Pancreas (tissue), 10 donors: ENCODE measurements at regions not wholly inside any gene's neighbourhood (a gene's known extent, or its start where the extent isn't known, plus 50 kb on each side); places are given as distances from the start of the nearest gene placed in this dataset.
A peak's percentile ranks its signal among the peaks of the same experiment; 100 is the strongest.

Source experiments
- ATAC-seq, 4 donors: fragments of 200-7000 bp; cut with Tn5 transposase; one replicate each; pipeline versions ENCODE4 v1.8.0 to v1.9.1; 2020; ENCODE audit warnings: mild to moderate bottlenecking in 4 of 4, moderate library complexity in 4 of 4
- DNase-seq, 6 donors: peaks; one replicate each; pipeline ENCODE4 v3.0.0-alpha.2; 2020
- FAIRE-seq: peaks from 2 replicates; lab custom pipeline; 2012; peaks lifted over from hg19 to GRCh38; lab: Jason Lieb, UNC
- H3K27ac ChIP-seq, 4 donors: fragments of 200-600 bp; sonication (generic); 1 replicate in 3 of 4; 2 replicates in 1 of 4; pipeline versions ENCODE4 v1.5.0 to v1.8.0; 2020
- H3K27me3 ChIP-seq, 4 donors: fragments of 200-600 bp; one replicate each; pipeline ENCODE4 v1.8.0; 2021
- H3K36me3 ChIP-seq, 3 donors: fragments of 200-600 bp; sonication (generic) in 1 of 3; one replicate each; pipeline versions ENCODE4 v1.5.0 to v1.8.0; 2020 to 2021
- H3K4me1 ChIP-seq, 3 donors: fragments of 200-600 bp; one replicate each; pipeline ENCODE4 v1.8.0; 2021
- H3K4me3 ChIP-seq, 4 donors: fragments of 200-600 bp; sonication (generic) in 2 of 4; one replicate each; pipeline versions ENCODE4 v1.5.0 to v1.8.0; 2020 to 2021
- H3K9me3 ChIP-seq, 4 donors: fragments of 200-600 bp; one replicate each; pipeline ENCODE4 v1.8.0; 2021
- CTCF ChIP-seq, 4 donors: fragments of 200-600 bp; sonication (generic) in 3 of 4; IDR thresholded peaks; one replicate each; pipeline versions ENCODE4 v1.5.0 to v1.8.0; 2021; ENCODE audit warnings: antibody characterized with exemption in 4 of 4
- WGBS, 2 donors: extraction: QIAGEN DNeasy Blood & Tissue Kit; methylation state at CpG; one replicate each; pipeline ENCODE4 v1.1.7; 2013; 5-methylcytosine and 5-hydroxymethylcytosine counted together
- intact Hi-C, 3 donors: fragments of 100-400 bp; cut with DNase I; formaldehyde crosslinking; loops; one replicate each; pipeline versions ENCODE4 v1.11.1 to v1.14.2; 2022
- donor health status: healthy with polysubstance abuse.
- donor health status: DM: no; HTN: no; CAD: no; lungs with moderate emphysema.
- donor health status: DM: no; HTN: no; CAD: no.
- donor health status: control.
- donor health status: control.
- donor health status: Bipolar disorder and iron deficiency.
- donor health status: DM: yes; HTN: yes; CAD: no.
- donor health status: DM: no; HTN: no; CAD: no.
- donor health status: DM: no; HTN: no; CAD: no.
- donor health status: DM: yes; HTN: yes; CAD: no.

GRCh38 chr5:74290634-74291241, 349.8 kb downstream of the ENC1 start:
- Histone ChIP-seq H3K9me3 (no peaks in the 10 kb centered on the region), H3K27me3 (no peaks in the 10 kb centered on the region), H3K27ac (no peak overlapping the region), H3K4me3 (no peak overlapping the region), H3K4me1 (peaks cover 0 to 5% (median 5%) of the 10 kb centered on the region in 3 donors), H3K36me3 (no peaks in the 10 kb centered on the region)
- FAIRE-seq (no peak), ATAC-seq (peak in 1 of 4 donors; percentile 43), DNase-seq (no peak)
- 87 to 96% methylated on average over 1 of the region's 1 CpG for WGBS, 2 donors
- intact Hi-C loops = no loop called here
- TF ChIP-seq CTCF (IDR thresholded peaks at IDR 0.05) = no peak

GRCh38 chr5:74289691-74290090, 350.8 kb downstream of the ENC1 start:
- H3K27me3 ChIP-seq = no peaks in the 10 kb centered on the region
- no peaks in the 10 kb centered on the region for H3K9me3 ChIP-seq
- 83 to 93% methylated on average over 1 of the region's 1 CpG for WGBS, 2 donors
- no peaks in the 10 kb centered on the region for H3K36me3 ChIP-seq
- TF ChIP-seq CTCF (IDR thresholded peaks at IDR 0.05) = no peak
- H3K4me1 ChIP-seq = peaks cover 0 to 5% (median 5%) of the 10 kb centered on the region in 3 donors
- DNase-seq = no peak
- intact Hi-C loops = no loop called here
- no peak for ATAC-seq
- no peak for FAIRE-seq
- H3K27ac ChIP-seq = no peak overlapping the region
- no peak overlapping the region for H3K4me3 ChIP-seq

- no peak overlapping the region for H3K4me3 ChIP-seq
- DNase-seq (no peak), ATAC-seq (no peak), FAIRE-seq (no peak)
- no peaks in the 10 kb centered on the region for H3K9me3 ChIP-seq
- H3K36me3 ChIP-seq = no peaks in the 10 kb centered on the region
- intact Hi-C loops = no loop called here
- no peaks in the 10 kb centered on the region for H3K27me3 ChIP-seq
- peaks cover 0 to 5% (median 5%) of the 10 kb centered on the region in 3 donors for H3K4me1 ChIP-seq
- no peak overlapping the region for H3K27ac ChIP-seq
- TF ChIP-seq CTCF (IDR thresholded peaks at IDR 0.05) = no peak
- 77 to 84% methylated on average over 4 of the region's 4 CpGs for WGBS, 2 donors
Observed at GRCh38 chr5:74289238-74289637, 351.3 kb downstream of the ENC1 start.

- intact Hi-C loops = no loop called here
- Histone ChIP-seq H3K9me3 (no peaks in the 10 kb centered on the region), H3K4me1 (peaks cover 0 to 5% (median 5%) of the 10 kb centered on the region in 3 donors), H3K27me3 (no peaks in the 10 kb centered on the region), H3K36me3 (no peaks in the 10 kb centered on the region), H3K27ac (peak overlapping the region in 1 of 4 donors; percentile 12), H3K4me3 (no peak overlapping the region)
- WGBS, 2 donors = 48 to 50% methylated on average over 3 of the region's 3 CpGs
- FAIRE-seq (peak; percentile 9), ATAC-seq (peak in 3 of 4 donors; percentile 20 to 56 (median 53)), DNase-seq (no peak)
- no peak for TF ChIP-seq CTCF (IDR thresholded peaks at IDR 0.05)
Observed at GRCh38 chr5:74288448-74289108, 351.9 kb downstream of the ENC1 start.

GRCh38 chr5:74288038-74288437, 352.5 kb downstream of the ENC1 start:
- no peak for FAIRE-seq
- Histone ChIP-seq H3K27ac (no peak overlapping the region), H3K4me3 (no peak overlapping the region), H3K9me3 (no peaks in the 10 kb centered on the region), H3K4me1 (peaks cover 0 to 5% (median 5%) of the 10 kb centered on the region in 3 donors), H3K27me3 (no peaks in the 10 kb centered on the region), H3K36me3 (no peaks in the 10 kb centered on the region)
- no peak for ATAC-seq
- TF ChIP-seq CTCF (IDR thresholded peaks at IDR 0.05) = no peak
- intact Hi-C loops = no loop called here
- DNase-seq = no peak
- 94 to 97% methylated on average over 4 of the region's 4 CpGs for WGBS, 2 donors
